Ovary (tissue), 1 donor: ENCODE measurements at regions not wholly inside any gene's neighbourhood (a gene's known extent, or its start where the extent isn't known, plus 50 kb on each side); places are given as distances from the start of the nearest gene placed in this dataset. TPM values are rescaled to one million over a fixed set of nuclear protein-coding genes. Genes with fewer than 3 reads are reported as not detected.

ENCODE experiments used
- small RNA-seq: library from RNA; depleted of rRNA; stranded (forward); fragments of <200 nt; gene quantifications from one replicate; pipeline ENCODE3, GENCODE V24; 2016

Small RNAs in the stretch of these regions (small RNA-seq; reads per million reads assigned to genes)
- gene RF00401: not detected
